VCaP (cell line): ENCODE measurements at regions not wholly inside any gene's neighbourhood (a gene's known extent, or its start where the extent isn't known, plus 50 kb on each side); places are given as distances from the start of the nearest gene placed in this dataset.
A peak's percentile ranks its signal among the peaks of the same experiment; 100 is the strongest.

Experiments
- H3K27ac ChIP-seq: fragments of 450-650 bp; 2 replicates; pipeline ENCODE4 v1.5.1; 2017
- CTCF ChIP-seq: fragments of 450-650 bp; conservative IDR thresholded peaks from 2 replicates; pipeline ENCODE4 v1.5.1; 2017; ENCODE audit warnings: mild to moderate bottlenecking, moderate library complexity

DNA sequence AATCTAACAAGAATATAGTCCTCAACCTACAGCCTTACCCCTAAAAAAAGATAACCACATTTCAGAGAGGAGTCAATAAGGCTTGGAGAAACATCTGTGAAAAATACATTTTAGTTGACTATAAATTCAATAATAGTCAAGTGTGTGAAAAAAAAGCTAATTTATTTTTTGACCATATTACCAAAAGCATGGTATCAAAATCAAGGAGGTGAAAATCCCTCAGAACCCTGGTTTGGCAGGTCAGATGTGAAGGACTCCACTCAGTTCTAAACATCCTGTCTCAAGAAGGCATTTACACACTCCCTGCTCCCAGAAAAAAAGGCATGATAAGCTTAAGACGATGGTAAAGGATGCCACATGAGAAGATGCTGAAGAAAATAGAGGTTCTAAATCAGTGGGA is 745.1 kb upstream of the TENM3 start:
- H3K27ac ChIP-seq, result no peak overlapping the region
- no peak for TF ChIP-seq CTCF

- peak overlapping the region; percentile 94 for H3K27ac ChIP-seq
- no peak for TF ChIP-seq CTCF
These were observed 740.6 kb upstream of the TENM3 start for GRCh38 chr4:181502611-181503010.

DNA sequence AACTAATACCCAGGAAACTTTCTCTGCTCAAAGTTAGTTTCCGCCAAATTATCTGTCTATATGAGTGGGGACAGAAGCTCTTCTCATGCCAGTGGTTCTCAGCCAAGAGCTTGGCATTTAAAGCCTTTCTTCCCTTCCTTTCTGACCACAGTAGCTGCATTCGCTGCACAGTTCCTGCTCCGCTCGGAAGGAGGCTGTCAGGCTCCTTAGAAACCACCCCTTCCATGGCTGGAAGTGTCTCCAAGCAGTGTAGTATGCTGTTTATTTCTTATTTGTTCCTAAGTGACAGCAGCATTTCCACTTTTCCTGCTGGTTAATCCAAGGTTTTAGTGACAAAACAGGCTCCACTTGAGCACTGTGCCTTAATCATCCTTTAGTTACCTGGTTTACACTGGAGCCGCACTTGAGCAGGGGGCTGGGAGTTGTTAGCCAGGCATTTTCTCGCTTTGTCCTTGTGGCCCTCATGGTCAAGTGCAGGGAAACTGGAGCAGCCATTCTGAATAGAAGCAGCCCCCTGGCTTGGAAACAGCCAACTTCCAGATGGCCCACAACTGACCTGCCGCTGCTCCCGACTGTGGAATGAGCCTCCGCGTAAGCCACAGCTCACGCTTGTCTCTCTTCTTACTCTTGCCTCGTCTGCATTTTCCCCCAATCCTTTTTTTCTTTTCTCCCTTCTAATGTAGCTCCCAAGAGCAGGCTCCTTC is 739.4 kb upstream of the TENM3 start:
- TF ChIP-seq CTCF, result no peak
- peak overlapping the region; percentile 94 for H3K27ac ChIP-seq

DNA sequence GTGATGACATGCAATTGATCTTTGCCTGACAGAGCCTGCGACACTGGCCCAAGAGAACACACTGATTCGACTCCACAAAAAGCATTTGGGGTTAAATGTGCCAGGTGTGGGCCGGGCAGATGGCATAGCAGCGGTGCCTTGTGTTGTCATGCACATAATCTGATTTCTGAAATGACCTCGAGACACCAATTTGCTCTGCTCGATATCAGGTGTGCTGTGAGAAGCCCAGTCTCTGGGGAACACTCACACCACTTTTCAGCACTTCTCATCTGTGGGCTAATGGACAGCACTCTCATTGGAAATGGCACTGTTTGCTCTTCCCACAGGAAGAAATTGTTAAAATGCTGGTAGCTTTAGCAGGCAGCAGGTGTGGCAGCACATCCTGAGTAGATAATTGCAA is 738.3 kb upstream of the TENM3 start:
- H3K27ac ChIP-seq, result peak overlapping the region; percentile 94

GRCh38 chr4:181507180-181507835 is 735.9 kb upstream of the TENM3 start:
- no peak for TF ChIP-seq CTCF
- H3K27ac ChIP-seq, result peak overlapping the region; percentile 94

More for the DNA sequence above, 738.3 kb upstream of the TENM3 start:
- no peak for TF ChIP-seq CTCF

DNA sequence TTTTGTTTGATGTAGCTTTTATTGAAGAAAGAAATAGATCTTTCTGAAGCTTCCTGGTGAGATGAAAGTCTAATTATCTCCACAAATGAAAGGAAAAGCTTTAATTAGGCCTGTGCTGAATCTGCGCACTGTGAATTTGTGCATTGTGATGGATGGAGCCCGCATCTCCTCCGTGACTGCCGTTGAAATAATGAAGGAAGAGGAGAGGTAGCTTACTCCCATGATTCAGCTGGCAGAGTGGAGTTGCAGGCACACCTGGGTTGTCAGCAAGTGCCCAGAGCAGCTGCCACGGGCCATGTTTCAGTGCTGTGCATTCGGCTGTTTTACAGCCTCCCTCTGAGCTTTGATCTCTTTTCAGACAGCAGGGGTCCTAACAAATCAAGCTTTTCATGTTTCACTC is 735.3 kb upstream of the TENM3 start:
- no peak for TF ChIP-seq CTCF
- peak overlapping the region; percentile 94 for H3K27ac ChIP-seq

GRCh38 chr4:181508601-181509000 is 734.6 kb upstream of the TENM3 start:
- TF ChIP-seq CTCF, result no peak
- H3K27ac ChIP-seq, result peak overlapping the region; percentile 94
